ENCODE measurements at regions not wholly inside any gene's neighbourhood (a gene's known extent, or its start where the extent isn't known, plus 50 kb on each side); places are given as distances from the start of the nearest gene placed in this dataset.

DNA sequence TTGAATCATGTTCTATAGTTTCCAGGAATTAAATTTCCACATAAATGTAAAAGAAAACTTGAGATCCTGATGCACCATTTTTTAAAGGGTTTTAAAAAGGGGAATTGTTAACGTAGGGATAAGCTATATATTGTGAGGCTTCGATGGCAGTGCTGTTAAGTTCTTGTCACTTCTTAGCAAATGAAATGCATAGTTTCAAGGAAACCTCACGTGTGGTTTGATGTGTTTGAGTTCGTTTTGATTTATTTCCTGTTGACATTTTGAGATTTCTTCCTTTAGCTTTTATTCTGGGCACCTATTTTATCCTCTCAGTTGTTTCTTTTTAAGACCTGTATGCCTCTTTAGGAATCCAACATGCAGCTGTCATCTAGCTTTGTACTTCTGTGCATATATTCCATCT is 301.0 kb downstream of the DOCK8 start:
- no peak for DNase-seq

DNA sequence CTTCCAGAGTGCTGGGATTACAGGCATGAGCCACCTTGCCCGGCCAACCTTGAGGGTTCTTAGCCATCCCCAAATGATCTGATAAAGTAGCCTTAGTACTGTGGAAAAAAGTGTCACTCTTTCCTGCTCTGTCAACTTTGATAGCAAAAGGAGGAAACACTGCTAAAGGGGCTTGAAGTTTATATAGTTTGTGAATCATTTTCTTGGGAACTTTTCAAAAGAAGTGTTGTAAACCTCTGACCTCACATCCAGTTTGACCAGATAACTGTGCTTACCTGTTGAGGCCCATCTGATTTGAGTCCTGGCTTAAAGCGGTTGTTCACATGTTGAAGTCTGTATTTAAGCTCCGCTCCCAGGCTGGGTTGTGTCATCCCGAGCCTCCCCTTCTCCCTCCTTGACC is 303.3 kb downstream of the DOCK8 start:
- no peak for DNase-seq

- DNase-seq, result no peak
These were observed 303.9 kb downstream of the DOCK8 start for GRCh38 chr9:518540-518939.

GRCh38 chr9:519579-519978 is 304.9 kb downstream of the DOCK8 start:
- DNase-seq, result no peak

- DNase-seq, result no peak
These were observed 305.6 kb downstream of the DOCK8 start for GRCh38 chr9:520302-520701.

DNA sequence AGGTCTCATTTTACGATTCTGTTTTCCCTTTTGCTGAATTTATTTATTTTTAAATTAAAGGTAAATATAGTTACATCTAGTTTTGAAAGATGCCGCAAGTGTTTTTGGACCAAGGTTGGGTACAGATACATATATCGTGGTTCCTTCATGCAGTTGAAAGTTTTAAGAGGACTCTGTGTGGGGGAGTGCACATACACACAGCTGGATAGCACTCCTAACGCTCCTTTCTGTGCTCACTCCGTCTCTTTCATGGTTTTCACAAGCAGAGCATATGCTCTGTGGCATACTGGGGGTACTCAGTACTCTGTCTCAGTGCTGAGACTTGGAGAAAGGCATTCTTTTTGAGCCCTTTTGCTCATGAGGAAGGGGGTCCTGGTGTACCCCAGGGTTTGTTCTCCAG is 307.5 kb downstream of the DOCK8 start:
- no peak for DNase-seq

DNA sequence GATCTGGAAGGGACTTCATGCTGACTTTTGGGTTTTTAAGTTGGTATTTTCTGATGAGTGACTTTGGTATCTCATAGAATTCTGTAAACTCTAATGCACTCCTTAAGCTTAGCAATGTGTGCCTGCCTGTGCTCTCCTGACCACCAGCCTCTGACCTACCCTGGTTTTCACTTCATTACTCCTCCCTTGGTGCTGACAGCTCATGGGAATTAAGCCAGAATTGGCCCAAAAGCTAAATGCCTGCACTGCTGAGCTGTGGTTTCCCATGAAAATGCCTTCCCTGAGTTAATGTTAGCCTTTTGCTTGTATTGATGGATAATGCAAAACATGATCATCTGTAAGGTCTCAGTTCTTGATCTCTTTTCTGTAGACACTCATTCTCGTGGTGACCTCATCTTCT is 308.0 kb downstream of the DOCK8 start:
- no peak for DNase-seq

DNA sequence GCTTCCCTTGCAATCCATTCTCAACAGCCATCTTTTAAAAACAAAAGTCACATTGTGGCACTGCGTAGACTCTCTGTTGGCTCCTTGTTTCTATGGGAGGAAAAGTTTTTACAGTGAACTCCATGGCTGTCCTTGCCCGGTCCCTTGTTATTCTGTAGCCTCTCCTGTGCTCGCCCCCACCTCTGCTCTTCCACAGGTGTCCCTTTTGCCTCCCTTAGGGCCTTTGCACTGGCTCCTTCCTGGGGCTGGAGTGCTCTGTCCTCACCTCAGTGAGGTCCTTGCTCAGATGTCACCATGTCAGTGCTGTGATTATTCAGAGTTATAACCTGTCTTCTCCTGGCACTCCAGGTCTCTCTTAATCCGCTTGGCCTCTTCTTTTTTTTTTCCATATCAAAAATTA is 308.8 kb downstream of the DOCK8 start:
- DNase-seq, result no peak

DNA sequence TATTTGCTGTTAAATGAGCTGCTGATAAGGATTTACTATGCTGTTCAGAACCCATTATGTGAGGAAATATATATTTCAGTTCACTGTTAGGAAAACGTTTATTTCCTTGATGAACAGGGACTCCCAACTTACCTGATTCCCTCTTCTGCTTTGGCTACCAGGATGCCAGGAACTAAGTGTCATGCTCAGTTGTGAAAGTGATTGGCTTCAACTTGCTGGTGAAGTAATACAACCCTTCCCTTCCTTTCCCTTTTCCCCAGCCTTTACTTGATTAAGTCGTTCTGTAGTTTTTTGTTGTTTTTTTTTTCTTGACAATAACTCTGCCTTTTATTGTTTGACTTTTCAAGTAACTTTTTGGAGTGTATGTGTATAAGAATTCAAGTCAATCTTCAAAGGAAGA is 309.3 kb downstream of the DOCK8 start:
- DNase-seq, result no peak

GRCh38 chr9:526904-527591 is 312.4 kb downstream of the DOCK8 start:
- no peak for DNase-seq

- no peak for DNase-seq
These were observed 311.8 kb upstream of the DMRT1 start for GRCh38 chr9:529731-530130.

- no peak for DNase-seq
These were observed 310.8 kb upstream of the DMRT1 start for GRCh38 chr9:530681-531080.

DNA sequence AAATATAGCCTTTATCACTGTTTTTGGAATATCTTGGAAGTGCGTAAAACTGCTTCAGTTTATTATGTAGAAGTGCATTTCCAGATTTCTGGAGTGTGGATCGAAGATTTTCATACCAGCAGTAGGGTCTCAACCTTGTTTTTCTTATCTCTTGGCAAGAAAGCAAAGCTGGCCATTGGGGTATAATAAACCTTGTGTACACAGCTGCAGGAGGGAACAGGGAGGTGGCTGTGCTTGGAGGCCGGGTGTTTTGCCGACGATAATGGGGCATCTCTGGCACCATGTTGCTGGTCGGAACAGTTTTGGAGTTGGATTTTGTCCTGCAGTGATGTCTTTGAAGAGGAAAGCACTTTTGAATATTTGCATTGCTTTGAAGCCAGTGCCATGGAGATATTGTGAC is 308.8 kb upstream of the DMRT1 start:
- peak; percentile 13 for DNase-seq

DNA sequence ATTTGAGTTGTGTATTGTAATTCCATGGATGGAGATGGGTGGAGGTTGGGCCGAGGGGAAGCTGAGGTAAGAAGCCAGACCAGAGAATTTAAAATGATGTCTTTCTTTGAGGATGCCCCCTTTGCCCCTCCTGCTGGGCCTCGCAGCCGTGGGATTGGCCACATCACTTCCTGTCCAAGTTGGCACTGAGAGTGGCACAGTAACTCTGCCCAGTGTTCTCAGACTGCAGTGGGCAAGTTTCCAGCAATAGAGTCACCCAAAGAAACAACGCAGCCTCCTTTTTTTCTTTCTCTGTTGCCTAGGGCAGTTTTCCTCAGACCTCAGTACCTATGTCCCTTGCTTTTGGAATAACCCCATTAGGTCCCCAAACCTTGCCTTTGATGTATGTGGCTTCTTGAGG is 306.6 kb upstream of the DMRT1 start:
- no peak for DNase-seq

- no peak for DNase-seq
These were observed 306.1 kb upstream of the DMRT1 start for GRCh38 chr9:535356-535755.

DNA sequence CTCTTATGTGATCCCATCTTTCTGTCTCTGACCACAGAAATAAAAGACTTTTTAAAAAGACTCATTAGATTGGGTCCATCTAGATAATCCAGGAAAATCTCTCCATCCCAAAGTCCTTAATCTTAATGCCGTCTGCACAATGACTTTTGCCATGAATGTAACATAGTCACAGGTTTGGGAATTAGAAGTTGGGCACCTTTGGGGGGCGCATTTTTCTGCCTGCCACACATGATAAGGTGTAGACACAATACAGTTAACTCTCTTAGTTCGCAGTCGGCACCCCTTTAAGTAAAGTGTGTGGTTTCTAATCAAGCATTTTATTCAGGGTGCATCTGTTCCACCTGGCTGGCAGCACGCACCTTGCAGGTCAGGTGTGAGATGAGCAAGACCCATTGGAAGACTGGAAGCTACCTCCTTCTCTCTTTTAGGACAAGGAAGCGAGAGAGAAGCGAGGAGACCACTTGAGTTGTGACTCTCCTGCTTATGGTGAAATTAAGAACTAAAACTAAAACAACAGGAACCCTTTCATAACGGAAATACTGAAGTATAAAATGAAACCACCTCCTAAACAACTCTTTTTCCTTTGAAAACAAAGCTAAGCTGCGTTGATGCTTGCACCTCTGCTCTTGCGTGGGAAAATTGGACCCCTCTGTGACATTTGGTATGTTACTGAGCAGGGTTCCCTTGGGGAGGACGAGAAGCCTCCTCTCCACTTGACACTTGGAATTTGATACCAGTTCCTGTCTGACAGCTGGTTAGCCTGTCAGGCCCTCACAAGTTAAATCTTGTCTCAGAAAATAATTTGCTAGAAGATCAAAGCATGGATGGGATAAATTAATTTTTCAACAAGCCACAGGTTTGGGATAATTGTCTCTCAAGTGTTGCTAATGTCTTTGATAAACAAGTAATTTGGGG is 304.6 kb upstream of the DMRT1 start:
- DNase-seq, result peak; percentile 68

GRCh38 chr9:543478-543877 is 298.0 kb upstream of the DMRT1 start:
- no peak for DNase-seq

GRCh38 chr9:545480-545879 is 296.0 kb upstream of the DMRT1 start:
- DNase-seq, result no peak

DNA sequence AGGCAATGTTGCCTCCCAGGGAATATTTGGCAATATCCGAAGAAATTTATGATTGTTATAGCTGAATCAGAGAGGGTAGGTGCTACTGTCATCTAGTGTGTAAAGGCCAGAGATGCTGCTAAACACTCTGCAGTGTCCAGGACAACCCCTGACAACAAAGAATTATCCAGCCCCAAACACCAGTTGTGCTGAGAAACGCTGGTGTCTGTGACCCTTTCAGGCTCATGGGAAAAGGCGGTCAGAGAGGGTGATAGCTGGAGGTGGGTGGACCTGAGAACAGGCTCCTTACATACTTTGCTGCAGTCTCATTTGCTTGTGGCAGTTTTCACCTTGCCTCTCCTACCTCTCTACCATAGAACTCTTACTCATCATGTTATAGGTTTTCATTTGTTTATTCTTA is 295.3 kb upstream of the DMRT1 start:
- no peak for DNase-seq

DNA sequence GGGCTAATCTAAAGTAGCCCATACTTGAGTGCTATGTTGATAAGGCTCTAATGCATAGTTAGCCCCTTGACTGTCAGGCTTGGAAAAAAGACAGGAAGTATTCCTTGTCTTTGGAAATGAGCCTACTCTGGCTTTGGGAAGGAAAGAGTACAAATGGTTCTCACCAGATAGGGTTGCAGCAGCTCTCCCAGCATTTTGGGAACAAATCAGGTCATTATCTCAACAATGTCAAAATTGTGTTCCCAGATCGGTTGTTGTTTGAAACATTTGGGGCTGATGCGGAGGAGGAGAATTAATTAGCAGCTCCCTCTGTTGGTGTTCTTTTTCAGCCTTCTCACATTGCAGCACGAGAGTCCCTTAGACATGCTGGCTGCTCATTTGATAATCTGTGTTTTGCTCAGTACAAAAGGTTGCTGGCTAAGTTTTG is 294.7 kb upstream of the DMRT1 start:
- DNase-seq, result peak; percentile 1

DNA sequence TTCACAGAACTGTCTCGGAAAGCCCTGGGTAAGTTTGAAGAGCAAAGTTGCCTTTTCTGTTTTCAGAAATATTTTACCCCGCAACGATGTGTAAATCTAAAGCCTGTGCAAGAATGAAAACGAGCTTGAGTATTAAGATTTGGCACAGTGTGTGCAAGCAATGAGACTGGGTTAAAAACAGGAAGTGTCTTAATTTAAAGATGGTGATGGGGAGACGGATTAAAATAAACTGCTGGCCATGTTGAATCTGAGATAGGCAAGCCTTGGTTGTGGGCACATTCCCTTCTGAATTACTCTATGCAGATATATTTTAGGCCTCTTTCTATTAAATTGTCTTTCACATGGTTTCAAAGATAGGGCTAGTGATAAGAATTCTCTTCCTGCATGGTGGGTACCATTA is 294.2 kb upstream of the DMRT1 start:
- DNase-seq, result no peak

DNA sequence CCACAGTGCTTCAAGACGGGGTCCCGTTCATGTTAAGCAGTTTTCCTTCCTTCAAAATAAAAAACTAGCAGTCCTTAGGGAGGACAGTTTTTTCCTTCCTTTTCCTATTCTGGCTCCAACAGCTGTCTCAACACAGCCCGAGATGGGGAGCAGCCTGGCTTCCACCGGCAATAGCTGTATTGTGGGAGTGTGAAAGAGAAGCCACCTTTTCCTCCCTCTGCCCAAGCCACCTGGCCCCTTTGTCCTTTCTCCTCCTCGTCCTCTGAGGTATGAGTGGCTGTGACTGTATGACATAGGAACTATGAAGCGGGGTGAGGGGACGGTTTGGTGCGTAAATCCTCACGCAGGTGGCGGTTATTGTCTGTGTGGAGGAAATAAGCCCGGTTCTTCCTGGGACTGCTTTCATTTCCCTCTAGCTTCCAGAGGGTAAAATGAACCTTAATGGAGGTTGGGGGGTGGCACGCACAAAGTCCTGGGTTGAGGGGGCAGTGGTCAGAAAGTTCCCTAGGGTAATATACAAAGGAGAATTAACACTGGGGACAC is 292.0 kb upstream of the DMRT1 start:
- no peak for DNase-seq

DNA sequence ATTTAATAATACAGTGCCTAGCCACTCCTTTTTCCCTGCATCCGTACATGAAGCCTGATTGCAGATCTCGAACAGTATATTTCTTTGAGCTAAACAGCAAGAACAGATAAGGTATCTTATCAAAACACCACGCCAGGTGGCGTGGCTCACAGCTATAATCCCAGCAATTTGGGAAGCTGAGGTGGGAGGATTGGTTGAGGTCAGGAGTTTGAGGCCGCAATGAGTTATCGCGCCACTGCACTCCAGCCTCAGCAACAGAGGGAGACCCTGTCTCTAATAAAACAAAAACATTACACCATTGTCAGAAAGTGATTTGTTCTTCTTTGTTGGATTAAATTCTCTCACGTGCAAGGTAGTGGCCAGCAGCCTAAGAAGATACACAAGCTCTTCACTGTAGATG is 291.2 kb upstream of the DMRT1 start:
- DNase-seq, result no peak

Measured in NCI-H1436 (cell line).